Adrenal gland (tissue), 9 donors: ENCODE measurements at regions not wholly inside any gene's neighbourhood (a gene's known extent, or its start where the extent isn't known, plus 50 kb on each side); places are given as distances from the start of the nearest gene placed in this dataset.

Source experiments
- DNase-seq, 7 donors: peaks; one replicate each; pipeline ENCODE4 v3.0.0-alpha.2; 2019 to 2020
- H3K27ac ChIP-seq, 5 donors: fragments of 200-600 bp; sonication (generic) in 4 of 5; 1 replicate in 3 of 5; 2 replicates in 2 of 5; pipeline versions ENCODE4 v1.5.1 to v1.8.0; 2016 to 2020; ENCODE audit warnings: mild to moderate bottlenecking in 1 of 5
- H3K27me3 ChIP-seq: fragments of 200-600 bp; 2 replicates; pipeline ENCODE4 v1.8.0; 2021
- H3K36me3 ChIP-seq, 2 donors: fragments of 200-600 bp; replicated peaks in 1 of 2; 1 replicate in 1 of 2; 2 replicates in 1 of 2; pipeline versions ENCODE4 v1.5.1 to v1.8.0; 2018 to 2022
- H3K4me1 ChIP-seq, 2 donors: fragments of 200-600 bp; replicated peaks in 1 of 2; 1 replicate in 1 of 2; 2 replicates in 1 of 2; pipeline versions ENCODE4 v1.5.1 to v1.8.0; 2018 to 2021
- H3K4me3 ChIP-seq, 4 donors: fragments of 200-600 bp; sonication (generic) in 3 of 4; one replicate each; pipeline ENCODE4 v1.5.1; 2016 to 2018
- H3K9me3 ChIP-seq, 3 donors: fragments of 200-600 bp; sonication (generic) in 1 of 3; replicated peaks in 1 of 3; 1 replicate in 2 of 3; 2 replicates in 1 of 3; pipeline versions ENCODE4 v1.5.1 to v1.8.0; 2016 to 2021
- CTCF ChIP-seq, 6 experiments: fragments of 450-650 bp in 4 of 6; fragments of 200-600 bp in 2 of 6; sonication (generic) in 1 of 6; IDR thresholded peaks; 1 replicate in 5 of 6; 2 replicates in 1 of 6; pipeline versions ENCODE4 v1.5.1 to v1.8.0; 2016 to 2021; ENCODE audit warnings: antibody characterized with exemption in 6 of 6, mild to moderate bottlenecking in 2 of 6, moderate library complexity in 1 of 6
- POLR2A ChIP-seq, 2 donors: fragments of 450-650 bp; IDR thresholded peaks; one replicate each; pipeline ENCODE4 v1.6.1; 2017; ENCODE audit warnings: antibody characterized with exemption in 2 of 2, mild to moderate bottlenecking in 2 of 2, moderate library complexity in 1 of 2
- WGBS, 4 donors: extraction: QIAGEN DNeasy Blood & Tissue Kit in 2 of 4; methylation state at CpG; one replicate each; pipeline versions ENCODE4 v1.1.5 to v1.1.7; 2013 to 2017; 5-methylcytosine and 5-hydroxymethylcytosine counted together
- intact Hi-C, 2 donors: fragments of 100-400 bp; cut with DNase I; formaldehyde crosslinking; loops; one replicate each; pipeline versions ENCODE4 v1.14.1 to v1.15.0; 2022 to 2023
- donor health status: healthy with polysubstance abuse.
- donor health status: Bipolar disorder and iron deficiency.
- donor health status: DM: yes; HTN: yes; CAD: no.
- donor health status: DM: no; HTN: no; CAD: no.
- donor health status: DM: no; HTN: no; CAD: no.

DNA sequence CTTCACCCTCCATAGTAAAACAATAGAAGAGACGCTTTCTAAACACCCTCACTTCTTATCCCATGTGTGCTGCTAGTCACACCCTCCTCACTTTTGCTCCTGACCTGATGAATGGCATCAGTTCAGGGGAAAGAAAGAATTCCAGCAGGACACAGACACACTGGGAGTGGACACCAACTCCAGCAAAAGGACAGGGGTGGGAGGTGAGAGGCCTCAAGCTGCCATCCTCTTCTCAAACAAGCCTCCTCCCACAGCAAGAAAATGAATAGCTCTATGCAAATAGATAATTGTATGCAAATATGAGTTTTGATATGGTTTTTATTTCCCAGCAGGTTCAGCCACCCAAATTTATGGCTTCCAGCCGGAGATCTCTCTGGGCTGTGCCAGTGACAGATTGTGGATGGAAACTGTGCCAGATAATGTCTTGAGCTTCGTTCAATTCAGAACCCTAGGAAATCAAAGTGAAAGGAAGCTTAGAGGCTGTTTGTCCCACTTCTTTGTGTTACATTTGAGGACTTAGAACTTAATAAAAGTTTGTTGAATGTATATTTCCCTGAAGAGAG, 209.3 kb upstream of the PPP2R3A start:
- intact Hi-C loops: no loop called here
- no peak overlapping the region for H3K27ac ChIP-seq
- H3K4me3 ChIP-seq: no peak overlapping the region
- H3K4me1 ChIP-seq: no peaks in the 10 kb centered on the region
- WGBS, 4 donors: 22 to 49% (median 47%) methylated on average over 3 of the region's 3 CpGs
- TF ChIP-seq CTCF (IDR thresholded peaks at IDR 0.05): no peak
- TF ChIP-seq POLR2A (IDR thresholded peaks at IDR 0.05): no peak
- no peaks in the 10 kb centered on the region for H3K27me3 ChIP-seq
- no peaks in the 10 kb centered on the region for H3K36me3 ChIP-seq
- no peak for DNase-seq
- no peaks in the 10 kb centered on the region for H3K9me3 ChIP-seq

DNA sequence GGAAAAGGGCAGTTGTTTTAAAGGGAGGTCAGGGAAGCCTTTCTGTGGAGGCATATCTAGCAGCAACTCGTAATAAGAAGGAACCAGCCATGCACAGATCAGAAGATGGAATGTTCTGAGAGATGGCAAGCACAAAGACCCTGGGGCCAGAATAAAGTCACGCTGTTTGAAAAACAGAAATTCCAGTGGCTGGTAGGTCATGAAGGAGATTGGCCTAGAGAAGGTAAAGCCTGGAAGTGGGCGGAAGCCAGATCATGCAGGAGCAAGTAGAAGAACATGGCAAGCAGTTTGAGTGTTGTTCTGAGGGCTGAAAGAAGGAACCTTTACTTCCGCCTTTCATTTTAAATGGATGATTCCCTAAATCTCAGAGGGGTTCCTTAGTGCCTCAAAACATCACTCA, 208.1 kb upstream of the PPP2R3A start:
- intact Hi-C loops: no loop called here
- H3K36me3 ChIP-seq: no peaks in the 10 kb centered on the region
- H3K4me1 ChIP-seq: no peaks in the 10 kb centered on the region
- H3K27ac ChIP-seq: no peak overlapping the region
- H3K4me3 ChIP-seq: no peak overlapping the region
- no peaks in the 10 kb centered on the region for H3K9me3 ChIP-seq
- TF ChIP-seq CTCF (IDR thresholded peaks at IDR 0.05) (no peak), POLR2A (IDR thresholded peaks at IDR 0.05) (no peak)
- WGBS, 4 donors: 78 to 89% (median 83%) methylated on average over 4 of the region's 4 CpGs
- no peak for DNase-seq
- no peaks in the 10 kb centered on the region for H3K27me3 ChIP-seq

DNA sequence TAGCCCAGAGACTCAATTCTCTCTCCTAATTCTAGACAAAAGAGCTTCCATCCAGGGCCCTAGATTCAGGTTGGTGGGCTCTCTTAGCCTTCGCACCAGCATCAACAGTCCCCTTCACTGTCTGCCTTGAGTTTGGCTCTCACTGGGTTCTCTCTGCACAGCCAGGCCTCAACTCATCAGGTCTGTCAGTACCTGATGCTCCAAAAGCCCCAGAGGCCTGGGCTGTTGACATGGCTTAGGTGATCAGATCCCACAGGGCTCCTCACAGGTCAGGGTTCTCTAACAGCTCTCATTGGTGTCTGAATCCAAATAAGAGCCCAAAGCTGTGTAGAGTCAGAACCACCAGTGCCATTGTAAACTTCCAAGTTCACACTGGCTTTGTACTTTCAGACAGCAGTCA, 206.6 kb upstream of the PPP2R3A start:
- TF ChIP-seq CTCF (IDR thresholded peaks at IDR 0.05) (no peak), POLR2A (IDR thresholded peaks at IDR 0.05) (no peak)
- Histone ChIP-seq H3K4me3 (no peak overlapping the region), H3K36me3 (no peaks in the 10 kb centered on the region), H3K27me3 (no peaks in the 10 kb centered on the region), H3K27ac (no peak overlapping the region), H3K9me3 (no peaks in the 10 kb centered on the region), H3K4me1 (no peaks in the 10 kb centered on the region)
- 83 to 100% (median 94%) methylated on average over 1 of the region's 1 CpG for WGBS, 4 donors
- no peak for DNase-seq
- intact Hi-C loops: no loop called here

- WGBS, 4 donors: 82 to 90% (median 86%) methylated on average over 2 to 3 of the region's 3 CpGs
- TF ChIP-seq CTCF (IDR thresholded peaks at IDR 0.05) (no peak), POLR2A (IDR thresholded peaks at IDR 0.05) (no peak)
- H3K4me3 ChIP-seq: no peak overlapping the region
- H3K36me3 ChIP-seq: no peaks in the 10 kb centered on the region
- H3K27ac ChIP-seq: no peak overlapping the region
- no peaks in the 10 kb centered on the region for H3K27me3 ChIP-seq
- no peaks in the 10 kb centered on the region for H3K9me3 ChIP-seq
- no peaks in the 10 kb centered on the region for H3K4me1 ChIP-seq
- intact Hi-C loops: no loop called here
- no peak for DNase-seq
Observed at GRCh38 chr3:135759651-135760050, 205.9 kb upstream of the PPP2R3A start.
